SK-N-SH (cell line): ENCODE measurements at regions not wholly inside any gene's neighbourhood (a gene's known extent, or its start where the extent isn't known, plus 50 kb on each side); places are given as distances from the start of the nearest gene placed in this dataset.

ENCODE experiments used
- EP300 ChIP-seq, 2 experiments: IDR thresholded peaks; 2 replicates each; pipeline versions ENCODE4 v1.4.0 to v1.6.1; 2012; ENCODE audit warnings: borderline replicate concordance in 1 of 2, low read depth in 1 of 2, low read length in 1 of 2
- MXI1 ChIP-seq: IDR thresholded peaks from 2 replicates; pipeline ENCODE4 v1.6.1; 2012; ENCODE audit warnings: mild to moderate bottlenecking, low read depth, low read length, improper control_type of control experiment
- POLR2AphosphoS5 ChIP-seq: IDR thresholded peaks from 2 replicates; pipeline ENCODE4 v1.6.1; 2012; ENCODE audit warnings: low read depth, low read length
- RAD21 ChIP-seq: IDR thresholded peaks from 2 replicates; pipeline ENCODE4 v1.6.1; 2012; ENCODE audit warnings: mild to moderate bottlenecking, low read length
- RCOR1 ChIP-seq: fragments of 150-350 bp; IDR thresholded peaks from 2 replicates; pipeline ENCODE4 v1.6.1; 2017; ENCODE audit warnings: antibody characterized with exemption, low read length
- YY1 ChIP-seq: IDR thresholded peaks from 2 replicates; pipeline ENCODE4 v1.4.0; 2012; ENCODE audit warnings: low read depth, mild to moderate bottlenecking
- TF ChIP-seq, protein P1 (sequence below): fragments of 200-600 bp; sonication (generic); IDR thresholded peaks from 2 replicates; pipeline ENCODE4 v1.6.1; 2017; ENCODE audit warnings: antibody characterized with exemption, mild to moderate bottlenecking, moderate library complexity
- TF ChIP-seq, protein P2 (sequence below): IDR thresholded peaks from 2 replicates; pipeline ENCODE4 v1.6.1; 2012; ENCODE audit warnings: mild to moderate bottlenecking, low read depth, low read length, moderate library complexity
- TF ChIP-seq, protein P3 (sequence below): fragments of 150-350 bp; IDR thresholded peaks from 2 replicates; pipeline ENCODE4 v1.6.1; 2017; ENCODE audit warnings: antibody characterized with exemption, low read length, low read depth, borderline replicate concordance

GRCh38 chr10:9926003-9926402 is 1091.7 kb upstream of the CELF2 start:
- TF ChIP-seq, protein P1, sequence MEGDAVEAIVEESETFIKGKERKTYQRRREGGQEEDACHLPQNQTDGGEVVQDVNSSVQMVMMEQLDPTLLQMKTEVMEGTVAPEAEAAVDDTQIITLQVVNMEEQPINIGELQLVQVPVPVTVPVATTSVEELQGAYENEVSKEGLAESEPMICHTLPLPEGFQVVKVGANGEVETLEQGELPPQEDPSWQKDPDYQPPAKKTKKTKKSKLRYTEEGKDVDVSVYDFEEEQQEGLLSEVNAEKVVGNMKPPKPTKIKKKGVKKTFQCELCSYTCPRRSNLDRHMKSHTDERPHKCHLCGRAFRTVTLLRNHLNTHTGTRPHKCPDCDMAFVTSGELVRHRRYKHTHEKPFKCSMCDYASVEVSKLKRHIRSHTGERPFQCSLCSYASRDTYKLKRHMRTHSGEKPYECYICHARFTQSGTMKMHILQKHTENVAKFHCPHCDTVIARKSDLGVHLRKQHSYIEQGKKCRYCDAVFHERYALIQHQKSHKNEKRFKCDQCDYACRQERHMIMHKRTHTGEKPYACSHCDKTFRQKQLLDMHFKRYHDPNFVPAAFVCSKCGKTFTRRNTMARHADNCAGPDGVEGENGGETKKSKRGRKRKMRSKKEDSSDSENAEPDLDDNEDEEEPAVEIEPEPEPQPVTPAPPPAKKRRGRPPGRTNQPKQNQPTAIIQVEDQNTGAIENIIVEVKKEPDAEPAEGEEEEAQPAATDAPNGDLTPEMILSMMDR = no peak
- TF ChIP-seq POLR2AphosphoS5 (no peak), RCOR1 (no peak), EP300 (IDR thresholded peaks at IDR 0.05; ENCODE audit: borderline replicate concordance in 1 of 2, low read depth in 1 of 2, low read length in 1 of 2) (no peak), RAD21 (no peak), YY1 (no peak), MXI1 (no peak)
- TF ChIP-seq, protein P2, sequence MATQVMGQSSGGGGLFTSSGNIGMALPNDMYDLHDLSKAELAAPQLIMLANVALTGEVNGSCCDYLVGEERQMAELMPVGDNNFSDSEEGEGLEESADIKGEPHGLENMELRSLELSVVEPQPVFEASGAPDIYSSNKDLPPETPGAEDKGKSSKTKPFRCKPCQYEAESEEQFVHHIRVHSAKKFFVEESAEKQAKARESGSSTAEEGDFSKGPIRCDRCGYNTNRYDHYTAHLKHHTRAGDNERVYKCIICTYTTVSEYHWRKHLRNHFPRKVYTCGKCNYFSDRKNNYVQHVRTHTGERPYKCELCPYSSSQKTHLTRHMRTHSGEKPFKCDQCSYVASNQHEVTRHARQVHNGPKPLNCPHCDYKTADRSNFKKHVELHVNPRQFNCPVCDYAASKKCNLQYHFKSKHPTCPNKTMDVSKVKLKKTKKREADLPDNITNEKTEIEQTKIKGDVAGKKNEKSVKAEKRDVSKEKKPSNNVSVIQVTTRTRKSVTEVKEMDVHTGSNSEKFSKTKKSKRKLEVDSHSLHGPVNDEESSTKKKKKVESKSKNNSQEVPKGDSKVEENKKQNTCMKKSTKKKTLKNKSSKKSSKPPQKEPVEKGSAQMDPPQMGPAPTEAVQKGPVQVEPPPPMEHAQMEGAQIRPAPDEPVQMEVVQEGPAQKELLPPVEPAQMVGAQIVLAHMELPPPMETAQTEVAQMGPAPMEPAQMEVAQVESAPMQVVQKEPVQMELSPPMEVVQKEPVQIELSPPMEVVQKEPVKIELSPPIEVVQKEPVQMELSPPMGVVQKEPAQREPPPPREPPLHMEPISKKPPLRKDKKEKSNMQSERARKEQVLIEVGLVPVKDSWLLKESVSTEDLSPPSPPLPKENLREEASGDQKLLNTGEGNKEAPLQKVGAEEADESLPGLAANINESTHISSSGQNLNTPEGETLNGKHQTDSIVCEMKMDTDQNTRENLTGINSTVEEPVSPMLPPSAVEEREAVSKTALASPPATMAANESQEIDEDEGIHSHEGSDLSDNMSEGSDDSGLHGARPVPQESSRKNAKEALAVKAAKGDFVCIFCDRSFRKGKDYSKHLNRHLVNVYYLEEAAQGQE = no peak
- TF ChIP-seq, protein P3, sequence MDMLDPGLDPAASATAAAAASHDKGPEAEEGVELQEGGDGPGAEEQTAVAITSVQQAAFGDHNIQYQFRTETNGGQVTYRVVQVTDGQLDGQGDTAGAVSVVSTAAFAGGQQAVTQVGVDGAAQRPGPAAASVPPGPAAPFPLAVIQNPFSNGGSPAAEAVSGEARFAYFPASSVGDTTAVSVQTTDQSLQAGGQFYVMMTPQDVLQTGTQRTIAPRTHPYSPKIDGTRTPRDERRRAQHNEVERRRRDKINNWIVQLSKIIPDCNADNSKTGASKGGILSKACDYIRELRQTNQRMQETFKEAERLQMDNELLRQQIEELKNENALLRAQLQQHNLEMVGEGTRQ = no peak
